NT2/D1 (cell line): ENCODE measurements at regions not wholly inside any gene's neighbourhood (a gene's known extent, or its start where the extent isn't known, plus 50 kb on each side); places are given as distances from the start of the nearest gene placed in this dataset.
"Not testable (repeated sequence)": the region's sequence is repeated elsewhere in the genome, so short reads cannot be mapped to it uniquely, and the experiment has no call there.

Experiments used
- DNase-seq: peaks from one replicate; pipeline ENCODE4 v3.0.0-alpha.2; 2011; ENCODE audit warnings: low read depth, low spot score
- H3K27me3 ChIP-seq: 2 replicates; pipeline ENCODE4 v1.6.0; 2011; ENCODE audit warnings: mild to moderate bottlenecking; ENCODE audit not compliant: insufficient read length, insufficient read depth
- H3K36me3 ChIP-seq: 2 replicates; pipeline ENCODE4 v1.6.1; 2011; ENCODE audit warnings: mild to moderate bottlenecking, low read length, mixed read lengths; ENCODE audit not compliant: insufficient read depth, insufficient read length
- H3K4me1 ChIP-seq: 2 replicates; pipeline ENCODE4 v1.5.1; 2011; ENCODE audit not compliant: insufficient read depth, insufficient read length
- H3K4me3 ChIP-seq: 2 replicates; pipeline ENCODE4 v1.5.1; 2011; ENCODE audit warnings: low read depth; ENCODE audit not compliant: insufficient read length
- H3K9ac ChIP-seq: 2 replicates; pipeline ENCODE4 v1.6.0; 2011; ENCODE audit warnings: low read depth; ENCODE audit not compliant: insufficient read length
- H3K9me3 ChIP-seq: 2 replicates; pipeline ENCODE4 v1.5.1; 2011; ENCODE audit warnings: mild to moderate bottlenecking, low read length; ENCODE audit not compliant: insufficient read depth
- SUZ12 ChIP-seq: IDR thresholded peaks from 2 replicates; pipeline ENCODE4 v1.6.1; 2011; ENCODE audit not compliant: insufficient read length, insufficient read depth; ENCODE audit errors: extremely low read depth
- YY1 ChIP-seq: IDR thresholded peaks from 2 replicates; pipeline ENCODE4 v1.6.1; 2011; ENCODE audit not compliant: insufficient read length, insufficient read depth
- ZNF274 ChIP-seq: IDR thresholded peaks from 2 replicates; pipeline ENCODE4 v1.6.1; 2011; ENCODE audit warnings: mild to moderate bottlenecking, low read depth, low read length

DNA sequence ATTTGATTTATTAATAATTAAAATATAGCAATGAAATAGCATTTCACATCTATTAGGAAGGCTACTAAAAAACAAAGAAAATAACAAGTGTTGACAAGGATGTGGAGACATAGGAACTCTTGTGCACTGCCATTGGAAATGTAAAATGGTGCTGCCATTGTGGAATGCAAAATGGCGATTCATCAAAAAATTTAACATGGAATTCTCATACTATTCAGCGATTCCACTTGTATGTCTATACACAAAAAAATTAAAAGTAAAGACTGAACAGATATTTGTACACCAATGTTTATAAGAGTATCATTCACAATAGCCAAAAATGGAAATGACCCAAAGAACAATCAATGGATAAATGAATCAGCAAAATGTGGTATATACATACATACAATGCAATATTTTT, 101.3 kb upstream of the S1PR1 start:
- no peak overlapping the region for H3K4me3 ChIP-seq

DNA sequence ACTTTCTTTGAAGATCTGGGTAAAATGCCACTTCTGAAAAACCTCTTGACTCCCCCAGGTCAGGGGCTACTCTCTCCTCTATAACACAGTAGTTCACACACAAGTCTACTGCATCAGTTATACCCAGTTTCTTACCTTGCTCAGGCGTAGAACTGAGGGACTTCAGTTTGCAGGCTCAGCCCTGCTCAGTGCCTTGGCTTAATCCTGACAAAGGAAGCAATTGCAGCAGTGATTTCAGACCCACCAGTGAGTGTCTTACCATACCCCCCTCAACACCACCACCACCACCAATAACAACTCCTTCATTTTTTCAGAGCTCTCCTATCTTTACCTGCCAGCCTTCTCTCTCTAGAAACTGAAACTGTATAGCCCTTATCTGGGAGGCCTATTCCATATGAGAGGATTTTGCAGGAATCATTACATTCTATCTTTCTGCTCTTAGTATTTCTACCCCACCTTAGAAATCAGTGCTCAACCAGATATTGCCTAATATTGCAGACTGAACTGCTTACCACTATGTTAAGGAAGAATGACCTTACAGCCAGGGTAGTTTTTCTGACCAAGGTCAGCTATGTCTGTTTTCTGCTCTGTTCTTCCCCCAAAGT, 105.5 kb upstream of the S1PR1 start:
- no peaks in the 10 kb centered on the region for H3K9me3 ChIP-seq
- no peak for DNase-seq
- H3K36me3 ChIP-seq: no peaks in the 10 kb centered on the region
- no peaks in the 10 kb centered on the region for H3K4me1 ChIP-seq
- no peaks in the 10 kb centered on the region for H3K27me3 ChIP-seq
- no peak overlapping the region for H3K4me3 ChIP-seq
- TF ChIP-seq SUZ12: no peak
- no peak for TF ChIP-seq ZNF274
- no peak for TF ChIP-seq YY1
- H3K9ac ChIP-seq: no peak overlapping the region

More for the DNA sequence above, 101.3 kb upstream of the S1PR1 start:
- Histone ChIP-seq H3K9me3 (no peaks in the 10 kb centered on the region), H3K9ac (no peak overlapping the region), H3K27me3 (no peaks in the 10 kb centered on the region), H3K4me1 (no peaks in the 10 kb centered on the region), H3K36me3 (no peaks in the 10 kb centered on the region)
- no peak for TF ChIP-seq YY1
- TF ChIP-seq ZNF274: no peak
- TF ChIP-seq SUZ12: no peak
- DNase-seq: no peak

DNA sequence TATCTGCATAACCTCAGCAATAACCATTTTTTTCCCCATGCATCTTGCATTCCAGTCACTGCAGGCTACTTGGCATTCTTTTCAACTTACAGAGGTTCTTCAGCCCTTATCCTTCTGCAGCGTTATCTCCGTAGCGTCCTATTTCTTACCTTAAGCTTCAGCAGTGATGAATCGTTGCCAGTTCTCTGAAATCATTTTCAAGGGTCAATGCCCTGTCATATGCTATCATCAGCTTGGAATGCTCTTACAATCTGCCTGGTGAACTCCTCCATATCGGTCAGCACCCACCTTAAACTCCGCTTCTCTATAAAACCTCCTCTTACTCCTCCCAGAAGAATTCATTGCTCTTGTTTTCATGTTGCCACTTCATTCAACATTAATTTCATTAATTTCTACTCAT, 105.1 kb upstream of the DPH5 start:
- DNase-seq: no peak
- Histone ChIP-seq H3K4me3 (no peak overlapping the region), H3K4me1 (no peaks in the 10 kb centered on the region), H3K27me3 (no peaks in the 10 kb centered on the region), H3K36me3 (no peaks in the 10 kb centered on the region), H3K9ac (no peak overlapping the region), H3K9me3 (no peaks in the 10 kb centered on the region)
- TF ChIP-seq YY1 (no peak), ZNF274 (no peak), SUZ12 (no peak)

DNA sequence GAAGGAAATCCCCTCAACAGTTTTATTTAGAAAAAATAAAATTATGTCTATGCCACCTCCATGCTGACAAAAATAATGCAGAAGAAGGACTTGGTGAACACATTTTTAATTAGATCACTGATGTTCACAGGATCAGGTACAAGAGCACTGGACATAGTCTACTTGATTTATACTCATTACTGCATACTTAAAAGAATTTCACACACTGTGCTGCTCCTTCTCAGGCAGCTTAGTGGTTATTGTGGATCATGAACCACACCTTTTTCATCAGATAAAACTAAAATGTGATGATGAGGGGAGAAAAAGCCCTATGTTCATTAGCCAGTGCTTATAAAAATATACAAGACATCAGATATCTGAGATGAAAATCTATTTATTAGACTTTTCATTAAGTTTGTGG, 103.3 kb upstream of the DPH5 start:
- no peaks in the 10 kb centered on the region for H3K9me3 ChIP-seq
- H3K9ac ChIP-seq: no peak overlapping the region
- H3K36me3 ChIP-seq: no peaks in the 10 kb centered on the region
- no peak for TF ChIP-seq ZNF274
- TF ChIP-seq SUZ12: no peak
- TF ChIP-seq YY1: no peak
- H3K27me3 ChIP-seq: no peaks in the 10 kb centered on the region
- no peak for DNase-seq
- no peak overlapping the region for H3K4me3 ChIP-seq
- H3K4me1 ChIP-seq: no peaks in the 10 kb centered on the region

DNA sequence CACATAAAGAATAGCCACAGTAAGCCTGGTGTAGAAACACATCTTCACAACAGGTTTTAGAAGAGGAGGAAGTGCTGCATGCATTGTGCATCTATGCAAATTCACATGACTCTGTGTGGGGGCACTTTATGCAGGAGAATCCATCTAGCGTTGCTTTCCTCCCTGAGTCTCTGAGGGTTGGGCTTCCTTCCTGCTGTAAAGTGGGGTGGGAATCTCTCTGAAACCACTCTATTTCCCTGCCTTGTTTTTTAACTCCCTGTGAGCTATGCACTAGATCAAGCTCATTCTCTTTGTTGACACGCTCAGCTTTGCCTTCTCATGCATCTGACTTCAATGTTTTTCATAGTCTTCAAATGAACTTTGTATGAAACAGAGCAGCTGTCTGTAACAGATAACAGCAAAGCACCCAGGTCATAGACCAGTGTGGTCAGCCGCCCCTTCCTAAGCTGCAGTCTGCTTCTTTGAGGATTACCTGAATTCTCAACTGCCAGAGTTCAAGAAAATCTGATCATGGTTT, 102.7 kb upstream of the DPH5 start:
- Histone ChIP-seq H3K4me3 (no peak overlapping the region), H3K9ac (no peak overlapping the region), H3K4me1 (no peaks in the 10 kb centered on the region), H3K27me3 (no peaks in the 10 kb centered on the region), H3K9me3 (no peaks in the 10 kb centered on the region), H3K36me3 (no peaks in the 10 kb centered on the region)
- TF ChIP-seq YY1 (no peak), SUZ12 (no peak), ZNF274 (no peak)
- no peak for DNase-seq

DNA sequence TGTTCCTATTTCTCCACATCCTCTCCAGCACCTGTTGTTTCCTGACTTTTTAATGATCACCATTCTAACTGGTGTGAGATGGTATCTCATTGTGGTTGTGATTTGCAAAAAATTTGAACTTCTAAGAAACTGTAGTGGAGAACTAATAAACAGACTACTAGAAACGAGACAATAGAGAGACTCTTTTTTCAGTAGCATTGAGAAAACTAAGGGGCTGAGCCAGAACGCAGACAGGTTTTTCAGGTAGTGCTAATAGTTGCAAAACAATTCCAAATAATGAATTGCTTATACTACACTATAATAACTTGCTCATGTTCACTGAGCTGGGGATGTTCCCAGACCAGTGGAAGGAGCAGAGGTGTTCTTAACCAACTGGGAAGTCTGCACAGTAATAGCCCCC, 98.8 kb upstream of the DPH5 start:
- Histone ChIP-seq H3K27me3 (no peaks in the 10 kb centered on the region), H3K4me3 (no peak overlapping the region), H3K9ac (no peak overlapping the region), H3K36me3 (no peaks in the 10 kb centered on the region), H3K9me3 (no peaks in the 10 kb centered on the region), H3K4me1 (no peaks in the 10 kb centered on the region)
- TF ChIP-seq YY1 (no peak), SUZ12 (no peak), ZNF274 (no peak)
- DNase-seq: no peak

DNA sequence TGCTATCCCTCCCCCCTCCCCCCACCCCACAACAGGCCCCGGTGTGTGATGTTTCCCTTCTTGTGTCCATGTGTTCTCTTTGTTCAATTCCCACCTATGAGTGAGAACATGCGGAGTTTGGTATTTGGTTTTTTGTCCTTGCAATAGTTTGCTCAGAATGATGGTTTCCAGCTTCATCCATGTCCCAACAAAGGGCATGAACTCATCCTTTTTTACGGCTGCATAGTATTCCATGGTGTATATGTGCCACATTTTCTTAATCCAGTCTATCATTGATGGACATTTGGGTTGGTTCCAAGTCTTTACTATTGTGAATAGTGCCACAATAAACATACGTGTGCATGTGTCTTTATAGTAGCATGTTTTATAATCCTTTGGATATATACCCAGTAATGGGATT, 98.3 kb upstream of the DPH5 start:
- not testable (repeated sequence) for H3K36me3 ChIP-seq, H3K9ac ChIP-seq, H3K4me1 ChIP-seq, H3K4me3 ChIP-seq, H3K27me3 ChIP-seq, H3K9me3 ChIP-seq, DNase-seq
